Thyroid gland (tissue), 4 donors: ENCODE measurements at regions not wholly inside any gene's neighbourhood (a gene's known extent, or its start where the extent isn't known, plus 50 kb on each side); places are given as distances from the start of the nearest gene placed in this dataset.

ENCODE experiments used
- DNase-seq, 2 donors: peaks; one replicate each; pipeline ENCODE4 v3.0.0-alpha.2; 2019
- H3K27ac ChIP-seq, 3 donors: fragments of 200-600 bp; sonication (generic); 1 replicate in 2 of 3; 2 replicates in 1 of 3; pipeline ENCODE4 v1.5.1; 2016 to 2019; ENCODE audit warnings: mild to moderate bottlenecking in 1 of 3, moderate library complexity in 1 of 3
- H3K27me3 ChIP-seq: fragments of 200-600 bp; sonication (generic); one replicate; pipeline ENCODE4 v1.5.1; 2019
- H3K36me3 ChIP-seq, 2 donors: fragments of 200-600 bp; sonication (generic); one replicate each; pipeline ENCODE4 v1.5.1; 2016 to 2019
- H3K4me1 ChIP-seq, 2 donors: fragments of 200-600 bp; sonication (generic); one replicate each; pipeline ENCODE4 v1.5.1; 2017 to 2019
- H3K4me3 ChIP-seq, 3 donors: fragments of 200-600 bp; sonication (generic); replicated peaks in 1 of 3; 1 replicate in 2 of 3; 2 replicates in 1 of 3; pipeline ENCODE4 v1.5.1; 2016; ENCODE audit warnings: mild to moderate bottlenecking in 1 of 3
- H3K9me3 ChIP-seq: fragments of 200-600 bp; sonication (generic); one replicate; pipeline ENCODE4 v1.5.1; 2017
- CTCF ChIP-seq, 6 experiments: fragments of 200-600 bp in 3 of 6; fragments of 450-650 bp in 3 of 6; sonication (generic) in 3 of 6; IDR thresholded peaks; one replicate each; pipeline ENCODE4 v1.5.1; 2016 to 2019; ENCODE audit warnings: antibody characterized with exemption in 6 of 6, mild to moderate bottlenecking in 2 of 6, inconsistent platforms in 1 of 6, moderate library complexity in 1 of 6
- POLR2A ChIP-seq, 2 donors: fragments of 450-650 bp; IDR thresholded peaks; one replicate each; pipeline ENCODE4 v1.6.1; 2017; ENCODE audit warnings: antibody characterized with exemption in 2 of 2, mild to moderate bottlenecking in 2 of 2, moderate library complexity in 1 of 2
- WGBS, 2 donors: methylation state at CpG; one replicate each; pipeline ENCODE4 v1.1.5; 2017; 5-methylcytosine and 5-hydroxymethylcytosine counted together
- intact Hi-C: fragments of 100-400 bp; cut with DNase I; formaldehyde crosslinking; loops from one replicate; pipeline ENCODE4 v1.15.1; 2023

GRCh38 chr1:239536165-239536849 is 149.9 kb downstream of the CHRM3 start:
- H3K27me3 ChIP-seq = no peaks in the 10 kb centered on the region
- H3K36me3 ChIP-seq = no peaks in the 10 kb centered on the region
- H3K9me3 ChIP-seq = no peaks in the 10 kb centered on the region
- H3K27ac ChIP-seq = no peak overlapping the region
- H3K4me1 ChIP-seq = no peaks in the 10 kb centered on the region
- intact Hi-C loops = no loop called here
- 48% methylated on average over 5 of the region's 5 CpGs for WGBS, 2 donors
- TF ChIP-seq POLR2A (IDR thresholded peaks at IDR 0.05) (no peak), CTCF (IDR thresholded peaks at IDR 0.05) (no peak)
- DNase-seq = no peak
- no peak overlapping the region for H3K4me3 ChIP-seq

GRCh38 chr1:239537795-239538194 is 151.4 kb downstream of the CHRM3 start:
- Histone ChIP-seq H3K9me3 (no peaks in the 10 kb centered on the region), H3K4me3 (no peak overlapping the region), H3K27me3 (no peaks in the 10 kb centered on the region), H3K27ac (no peak overlapping the region), H3K36me3 (no peaks in the 10 kb centered on the region), H3K4me1 (no peaks in the 10 kb centered on the region)
- intact Hi-C loops = no loop called here
- WGBS, 2 donors = 78 to 83% methylated on average over 3 of the region's 3 CpGs
- TF ChIP-seq CTCF (IDR thresholded peaks at IDR 0.05) = no peak
- no peak for TF ChIP-seq POLR2A (IDR thresholded peaks at IDR 0.05)
- DNase-seq = no peak

GRCh38 chr1:239538239-239538988 is 152.0 kb downstream of the CHRM3 start:
- Histone ChIP-seq H3K4me1 (no peaks in the 10 kb centered on the region), H3K4me3 (no peak overlapping the region), H3K36me3 (no peaks in the 10 kb centered on the region), H3K27ac (no peak overlapping the region), H3K9me3 (no peaks in the 10 kb centered on the region), H3K27me3 (no peaks in the 10 kb centered on the region)
- TF ChIP-seq CTCF (IDR thresholded peaks at IDR 0.05) (no peak), POLR2A (IDR thresholded peaks at IDR 0.05) (no peak)
- WGBS, 2 donors = 52 to 53% methylated on average over 2 of the region's 2 CpGs
- DNase-seq = no peak
- intact Hi-C loops = no loop called here

- no peaks in the 10 kb centered on the region for H3K27me3 ChIP-seq
- H3K4me3 ChIP-seq = no peak overlapping the region
- H3K27ac ChIP-seq = no peak overlapping the region
- no peak for DNase-seq
- TF ChIP-seq POLR2A (IDR thresholded peaks at IDR 0.05) (no peak), CTCF (IDR thresholded peaks at IDR 0.05) (no peak)
- 82 to 87% methylated on average over 2 of the region's 2 CpGs for WGBS, 2 donors
- H3K36me3 ChIP-seq = no peaks in the 10 kb centered on the region
- no peaks in the 10 kb centered on the region for H3K4me1 ChIP-seq
- H3K9me3 ChIP-seq = no peaks in the 10 kb centered on the region
- intact Hi-C loops = no loop called here
Measured at GRCh38 chr1:239539051-239539450, 152.7 kb downstream of the CHRM3 start.

GRCh38 chr1:239539812-239540211 is 153.4 kb downstream of the CHRM3 start:
- Histone ChIP-seq H3K9me3 (no peaks in the 10 kb centered on the region), H3K36me3 (no peaks in the 10 kb centered on the region), H3K4me1 (no peaks in the 10 kb centered on the region), H3K27me3 (no peaks in the 10 kb centered on the region), H3K27ac (no peak overlapping the region), H3K4me3 (no peak overlapping the region)
- DNase-seq = no peak
- 79 to 90% methylated on average over 4 of the region's 4 CpGs for WGBS, 2 donors
- TF ChIP-seq POLR2A (IDR thresholded peaks at IDR 0.05) (no peak), CTCF (IDR thresholded peaks at IDR 0.05) (no peak)
- intact Hi-C loops = no loop called here
